Gastroesophageal sphincter (tissue), 3 donors: ENCODE measurements at regions not wholly inside any gene's neighbourhood (a gene's known extent, or its start where the extent isn't known, plus 50 kb on each side); places are given as distances from the start of the nearest gene placed in this dataset.

Experiments
- CTCF ChIP-seq, 4 experiments: fragments of 200-600 bp in 2 of 4; fragments of 450-650 bp in 2 of 4; sonication (generic) in 1 of 4; IDR thresholded peaks; one replicate each; pipeline ENCODE4 v1.5.1; 2017 to 2019; ENCODE audit warnings: antibody characterized with exemption in 4 of 4, mild to moderate bottlenecking in 2 of 4, moderate library complexity in 2 of 4
- POLR2A ChIP-seq, 2 donors: fragments of 450-650 bp; IDR thresholded peaks; one replicate each; pipeline ENCODE4 v1.6.1; 2017; ENCODE audit warnings: antibody characterized with exemption in 2 of 2, mild to moderate bottlenecking in 2 of 2, moderate library complexity in 1 of 2

GRCh38 chr10:3478632-3479240 is 306.2 kb upstream of the PITRM1 start:
- TF ChIP-seq POLR2A (IDR thresholded peaks at IDR 0.05), result no peak
- TF ChIP-seq CTCF (IDR thresholded peaks at IDR 0.05), result no peak
